Activated naive CD8-positive, alpha-beta T cell treated with anti-CD3 and anti-CD28 coated beads, Interleukin-2, amount 50 U/mL, for 24 hours (primary cell): ENCODE measurements at regions not wholly inside any gene's neighbourhood (a gene's known extent, or its start where the extent isn't known, plus 50 kb on each side); places are given as distances from the start of the nearest gene placed in this dataset.

Source experiments
- ATAC-seq: fragments of 150-1000 bp; cut with Tn5 transposase; one replicate; pipeline ENCODE4 v1.10.0; 2021
- DNase-seq: peaks from one replicate; pipeline ENCODE4 v3.0.0; 2021
- H3K27ac Mint-ChIP-seq: one replicate; pipeline ENCODE4 v1.8.0; 2021; ENCODE audit warnings: mild to moderate bottlenecking, mixed read lengths
- H3K27me3 Mint-ChIP-seq: one replicate; pipeline ENCODE4 v1.8.0; 2021; ENCODE audit warnings: mixed read lengths
- H3K36me3 Mint-ChIP-seq: one replicate; pipeline ENCODE4 v1.8.0; 2021; ENCODE audit warnings: low read depth, mixed read lengths
- H3K4me1 Mint-ChIP-seq: one replicate; pipeline ENCODE4 v1.8.0; 2021; ENCODE audit warnings: mixed read lengths
- H3K4me3 Mint-ChIP-seq: one replicate; pipeline ENCODE4 v1.8.0; 2021; ENCODE audit warnings: mild to moderate bottlenecking, moderate library complexity, mixed read lengths
- H3K9me3 Mint-ChIP-seq: one replicate; pipeline ENCODE4 v1.8.0; 2021; ENCODE audit warnings: mixed read lengths

DNA sequence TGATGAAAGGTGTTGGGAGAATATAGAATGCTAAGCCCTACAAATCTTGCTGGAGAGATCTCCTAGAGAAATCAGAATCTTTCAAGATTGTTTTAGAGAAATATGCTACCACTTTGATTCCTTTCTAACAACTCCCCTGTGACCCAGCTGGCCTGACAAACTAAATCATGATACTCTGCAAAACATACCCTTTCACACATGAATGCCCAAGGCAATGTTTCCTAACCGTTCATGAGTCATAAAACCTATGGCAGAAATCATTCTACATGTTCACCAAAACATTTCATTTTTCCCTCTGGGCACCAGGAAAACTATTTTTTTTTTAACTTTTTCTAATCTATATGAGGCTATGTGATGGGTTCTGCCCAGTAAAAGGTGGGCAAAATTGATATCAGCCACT lies 77.8 kb upstream of the SETBP1 start:
- H3K36me3 Mint-ChIP-seq = no peaks in the 10 kb centered on the region
- H3K9me3 Mint-ChIP-seq = no peaks in the 10 kb centered on the region
- DNase-seq (no peak), ATAC-seq (no peak)
- no peak overlapping the region for H3K27ac Mint-ChIP-seq
- H3K4me1 Mint-ChIP-seq = peaks cover 2% of the 10 kb centered on the region
- H3K27me3 Mint-ChIP-seq = peaks cover 5% of the 10 kb centered on the region
- no peak overlapping the region for H3K4me3 Mint-ChIP-seq

- Mint-ChIP-seq H3K4me3 (no peak overlapping the region), H3K4me1 (no peaks in the 10 kb centered on the region), H3K27me3 (peaks cover 3% of the 10 kb centered on the region), H3K9me3 (no peaks in the 10 kb centered on the region), H3K36me3 (no peaks in the 10 kb centered on the region), H3K27ac (no peak overlapping the region)
- DNase-seq (no peak), ATAC-seq (no peak)
Measured at GRCh38 chr18:44609181-44609941, 71.3 kb upstream of the SETBP1 start.

DNA sequence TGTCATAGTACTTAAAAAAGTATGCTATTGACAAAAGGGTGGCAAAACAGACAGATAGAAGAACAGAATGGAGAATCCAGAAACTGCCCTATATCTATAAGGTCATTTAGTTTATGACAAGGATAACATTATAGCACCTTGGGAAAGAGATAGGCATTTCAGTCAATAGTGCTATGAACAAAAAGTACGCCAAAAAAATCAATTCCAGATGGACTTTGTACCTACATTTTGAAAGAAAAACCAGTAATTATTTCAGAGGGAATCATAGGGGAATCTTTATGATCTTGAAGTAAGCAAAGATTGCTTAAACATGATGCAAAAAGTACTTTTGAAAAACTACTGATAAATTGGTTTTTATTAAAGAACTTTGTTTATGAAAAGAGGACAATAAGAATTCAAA lies 59.9 kb upstream of the SETBP1 start:
- Mint-ChIP-seq H3K27me3 (peaks cover 3% of the 10 kb centered on the region), H3K9me3 (peaks cover 11% of the 10 kb centered on the region), H3K27ac (no peak overlapping the region), H3K36me3 (no peaks in the 10 kb centered on the region), H3K4me3 (no peak overlapping the region), H3K4me1 (no peaks in the 10 kb centered on the region)
- no peak for ATAC-seq
- no peak for DNase-seq

- no peak for DNase-seq
- Mint-ChIP-seq H3K27me3 (no peaks in the 10 kb centered on the region), H3K9me3 (no peaks in the 10 kb centered on the region), H3K27ac (no peak overlapping the region), H3K4me3 (no peak overlapping the region), H3K36me3 (no peaks in the 10 kb centered on the region), H3K4me1 (no peaks in the 10 kb centered on the region)
- ATAC-seq = no peak
Measured at GRCh38 chr18:44624052-44624451, 56.6 kb upstream of the SETBP1 start.

GRCh38 chr18:44625386-44625785 lies 55.3 kb upstream of the SETBP1 start:
- DNase-seq (no peak), ATAC-seq (no peak)
- Mint-ChIP-seq H3K4me3 (no peak overlapping the region), H3K27me3 (no peaks in the 10 kb centered on the region), H3K27ac (no peak overlapping the region), H3K36me3 (no peaks in the 10 kb centered on the region), H3K9me3 (no peaks in the 10 kb centered on the region), H3K4me1 (no peaks in the 10 kb centered on the region)

DNA sequence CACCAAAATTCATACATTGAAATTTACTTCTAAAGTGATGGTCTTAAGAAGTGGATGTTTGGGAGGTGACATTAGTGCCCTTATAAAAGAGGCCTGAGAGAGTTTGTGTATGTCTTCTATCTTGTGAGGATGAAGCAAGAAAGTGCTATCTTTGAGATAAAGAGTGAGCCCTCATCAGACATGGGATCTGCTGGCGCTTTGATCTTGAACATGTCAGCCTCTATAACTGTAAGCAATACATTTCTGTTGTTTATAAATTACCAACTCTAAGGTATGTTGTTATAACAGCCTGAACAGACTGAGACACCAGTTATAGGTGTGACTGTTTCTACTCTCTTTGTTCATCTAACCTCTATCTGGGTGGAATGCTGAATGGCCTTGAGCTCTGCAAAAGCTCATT lies 54.5 kb upstream of the SETBP1 start:
- no peaks in the 10 kb centered on the region for H3K4me1 Mint-ChIP-seq
- H3K27ac Mint-ChIP-seq = no peak overlapping the region
- H3K36me3 Mint-ChIP-seq = no peaks in the 10 kb centered on the region
- ATAC-seq = no peak
- DNase-seq = no peak
- no peak overlapping the region for H3K4me3 Mint-ChIP-seq
- no peaks in the 10 kb centered on the region for H3K9me3 Mint-ChIP-seq
- no peaks in the 10 kb centered on the region for H3K27me3 Mint-ChIP-seq

DNA sequence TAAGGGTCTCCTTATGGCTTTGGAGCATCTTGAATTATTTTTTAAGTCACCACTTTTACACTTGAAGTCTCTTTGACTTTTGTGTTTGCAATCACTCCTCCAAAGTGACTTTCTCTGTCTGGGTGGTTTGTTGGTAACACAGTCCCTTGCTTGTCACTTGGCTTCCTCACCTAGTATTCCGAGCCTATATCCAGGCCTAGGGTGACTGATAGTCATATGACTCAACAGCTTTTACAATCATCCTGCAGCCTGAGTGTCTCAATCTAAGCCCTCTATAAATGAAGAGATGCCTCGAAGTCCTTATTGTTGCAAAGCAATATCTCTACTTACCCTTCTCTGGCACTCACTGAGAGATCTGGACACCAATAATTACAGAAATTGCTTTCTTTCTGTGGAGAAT lies 53.9 kb upstream of the SETBP1 start:
- H3K9me3 Mint-ChIP-seq = no peaks in the 10 kb centered on the region
- H3K36me3 Mint-ChIP-seq = no peaks in the 10 kb centered on the region
- DNase-seq = no peak
- H3K4me1 Mint-ChIP-seq = no peaks in the 10 kb centered on the region
- no peak overlapping the region for H3K4me3 Mint-ChIP-seq
- H3K27ac Mint-ChIP-seq = no peak overlapping the region
- ATAC-seq = no peak
- H3K27me3 Mint-ChIP-seq = no peaks in the 10 kb centered on the region

GRCh38 chr18:44627280-44627679 lies 53.4 kb upstream of the SETBP1 start:
- DNase-seq (no peak), ATAC-seq (no peak)
- Mint-ChIP-seq H3K27ac (no peak overlapping the region), H3K9me3 (no peaks in the 10 kb centered on the region), H3K4me3 (no peak overlapping the region), H3K27me3 (no peaks in the 10 kb centered on the region), H3K4me1 (no peaks in the 10 kb centered on the region), H3K36me3 (no peaks in the 10 kb centered on the region)

DNA sequence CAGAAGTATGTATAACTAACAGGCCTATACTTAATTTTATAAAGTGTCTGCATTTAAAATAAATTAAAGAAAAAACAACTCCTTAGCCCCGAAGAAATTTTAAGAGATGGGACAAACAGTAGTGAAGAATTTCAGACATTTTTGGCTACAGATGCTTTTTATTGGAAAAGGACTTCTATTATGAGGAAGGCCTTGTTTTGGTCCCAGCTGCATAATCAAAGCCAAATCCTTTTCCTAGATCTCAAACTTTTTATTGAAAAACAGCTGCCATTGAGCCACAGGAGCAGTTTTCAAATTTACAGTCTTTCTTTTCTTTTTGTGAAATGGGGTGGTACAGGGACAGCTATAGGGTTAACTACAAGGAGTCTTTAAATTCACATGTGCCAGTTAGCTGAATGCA lies 51.3 kb upstream of the SETBP1 start:
- H3K27ac Mint-ChIP-seq = no peak overlapping the region
- no peaks in the 10 kb centered on the region for H3K27me3 Mint-ChIP-seq

GRCh38 chr18:44630118-44630517 lies 50.6 kb upstream of the SETBP1 start:
- H3K36me3 Mint-ChIP-seq = no peaks in the 10 kb centered on the region
- ATAC-seq (no peak), DNase-seq (no peak)
- H3K4me1 Mint-ChIP-seq = no peaks in the 10 kb centered on the region
- H3K9me3 Mint-ChIP-seq = no peaks in the 10 kb centered on the region
- no peak overlapping the region for H3K4me3 Mint-ChIP-seq
- no peaks in the 10 kb centered on the region for H3K27me3 Mint-ChIP-seq
- no peak overlapping the region for H3K27ac Mint-ChIP-seq

More for the DNA sequence above, 51.3 kb upstream of the SETBP1 start:
- no peaks in the 10 kb centered on the region for H3K9me3 Mint-ChIP-seq
- no peaks in the 10 kb centered on the region for H3K4me1 Mint-ChIP-seq
- DNase-seq (no peak), ATAC-seq (no peak)
- no peak overlapping the region for H3K4me3 Mint-ChIP-seq
- no peaks in the 10 kb centered on the region for H3K36me3 Mint-ChIP-seq
